ENCODE measurements at regions not wholly inside any gene's neighbourhood (a gene's known extent, or its start where the extent isn't known, plus 50 kb on each side); places are given as distances from the start of the nearest gene placed in this dataset.

GRCh38 chr2:30046396-30046795 is 100.4 kb upstream of the YPEL5 start:
- no peaks in the 10 kb centered on the region for H3F3A ChIP-seq (ENCODE audit: insufficient read depth)
- TF ChIP-seq EZH2phosphoT487 (conservative IDR thresholded peaks at IDR 0.05; ENCODE audit: low read length) (no peak), CTCF (IDR thresholded peaks at IDR 0.05; ENCODE audit: insufficient read depth, low read length, poor library complexity, severe bottlenecking) (no peak)
- H3K27me3 ChIP-seq (ENCODE audit: low read length), result no peaks in the 10 kb centered on the region
- H2AFZ ChIP-seq (ENCODE audit: low read depth, low read length, severe bottlenecking), result no peak overlapping the region
- H3K79me2 ChIP-seq (ENCODE audit: insufficient read depth, low read length), result no peaks in the 10 kb centered on the region
- H3K36me3 ChIP-seq (ENCODE audit: low read length), result no peaks in the 10 kb centered on the region
- no peak overlapping the region for H3K9ac ChIP-seq (ENCODE audit: low read length)
- no peak overlapping the region for H3K27ac ChIP-seq (ENCODE audit: low read depth, low read length)
- no peak overlapping the region for H3K4me3 ChIP-seq (ENCODE audit: insufficient read depth, low read length, poor library complexity, severe bottlenecking)
- H3K9me3 ChIP-seq (ENCODE audit: insufficient read depth, low read length), result no peaks in the 10 kb centered on the region
- no peak overlapping the region for H3K4me2 ChIP-seq (ENCODE audit: low read depth, low read length, poor library complexity, severe bottlenecking)
- H3K9me2 ChIP-seq (replicated peaks; ENCODE audit: insufficient read depth, low read length), result no peaks in the 10 kb centered on the region
- no peaks in the 10 kb centered on the region for H4K20me1 ChIP-seq (ENCODE audit: low read depth, low read length)

- no peak overlapping the region for H3K9ac ChIP-seq (ENCODE audit: low read length)
- H3K36me3 ChIP-seq (ENCODE audit: low read length), result no peaks in the 10 kb centered on the region
- no peak overlapping the region for H3K4me2 ChIP-seq (ENCODE audit: low read depth, low read length, poor library complexity, severe bottlenecking)
- H3F3A ChIP-seq (ENCODE audit: insufficient read depth), result no peaks in the 10 kb centered on the region
- TF ChIP-seq EZH2phosphoT487 (conservative IDR thresholded peaks at IDR 0.05; ENCODE audit: low read length) (no peak), CTCF (IDR thresholded peaks at IDR 0.05; ENCODE audit: insufficient read depth, low read length, poor library complexity, severe bottlenecking) (no peak)
- no peak overlapping the region for H3K4me3 ChIP-seq (ENCODE audit: insufficient read depth, low read length, poor library complexity, severe bottlenecking)
- H4K20me1 ChIP-seq (ENCODE audit: low read depth, low read length), result no peaks in the 10 kb centered on the region
- no peaks in the 10 kb centered on the region for H3K9me3 ChIP-seq (ENCODE audit: insufficient read depth, low read length)
- no peak overlapping the region for H3K27ac ChIP-seq (ENCODE audit: low read depth, low read length)
- H2AFZ ChIP-seq (ENCODE audit: low read depth, low read length, severe bottlenecking), result no peak overlapping the region
- H3K9me2 ChIP-seq (replicated peaks; ENCODE audit: insufficient read depth, low read length), result no peaks in the 10 kb centered on the region
- H3K27me3 ChIP-seq (ENCODE audit: low read length), result no peaks in the 10 kb centered on the region
- no peaks in the 10 kb centered on the region for H3K79me2 ChIP-seq (ENCODE audit: insufficient read depth, low read length)
Measured at GRCh38 chr2:30046979-30047378, 99.8 kb upstream of the YPEL5 start.

GRCh38 chr2:30048636-30049175 is 98.1 kb upstream of the YPEL5 start:
- H3K27me3 ChIP-seq (ENCODE audit: low read length), result no peaks in the 10 kb centered on the region
- no peaks in the 10 kb centered on the region for H3K36me3 ChIP-seq (ENCODE audit: low read length)
- TF ChIP-seq CTCF (IDR thresholded peaks at IDR 0.05; ENCODE audit: insufficient read depth, low read length, poor library complexity, severe bottlenecking) (no peak), EZH2phosphoT487 (conservative IDR thresholded peaks at IDR 0.05; ENCODE audit: low read length) (no peak)
- no peaks in the 10 kb centered on the region for H3K9me2 ChIP-seq (replicated peaks; ENCODE audit: insufficient read depth, low read length)
- no peak overlapping the region for H3K27ac ChIP-seq (ENCODE audit: low read depth, low read length)
- no peaks in the 10 kb centered on the region for H3K79me2 ChIP-seq (ENCODE audit: insufficient read depth, low read length)
- no peak overlapping the region for H3K4me3 ChIP-seq (ENCODE audit: insufficient read depth, low read length, poor library complexity, severe bottlenecking)
- H3F3A ChIP-seq (ENCODE audit: insufficient read depth), result no peaks in the 10 kb centered on the region
- no peaks in the 10 kb centered on the region for H4K20me1 ChIP-seq (ENCODE audit: low read depth, low read length)
- no peak overlapping the region for H3K9ac ChIP-seq (ENCODE audit: low read length)
- no peak overlapping the region for H2AFZ ChIP-seq (ENCODE audit: low read depth, low read length, severe bottlenecking)
- no peak overlapping the region for H3K4me2 ChIP-seq (ENCODE audit: low read depth, low read length, poor library complexity, severe bottlenecking)
- H3K9me3 ChIP-seq (ENCODE audit: insufficient read depth, low read length), result no peaks in the 10 kb centered on the region

Measured in SU-DHL-6 (cell line).